Type B pancreatic cell (in vitro differentiated cells): ENCODE measurements at regions not wholly inside any gene's neighbourhood (a gene's known extent, or its start where the extent isn't known, plus 50 kb on each side); places are given as distances from the start of the nearest gene placed in this dataset.

Experiments used
- DNase-seq: peaks from one replicate; pipeline ENCODE4 v3.0.0; 2021; ENCODE audit warnings: mixed read lengths; ENCODE audit not compliant: unreplicated experiment; ENCODE audit errors: extremely low spot score
- H3K27ac Mint-ChIP-seq: 2 replicates; pipeline ENCODE4 v1.8.0; 2021; ENCODE audit warnings: mild to moderate bottlenecking, mixed read lengths
- H3K27me3 Mint-ChIP-seq: 2 replicates; pipeline ENCODE4 v1.8.0; 2021; ENCODE audit warnings: mixed read lengths
- H3K36me3 Mint-ChIP-seq: 2 replicates; pipeline ENCODE4 v1.8.0; 2021; ENCODE audit warnings: mixed read lengths
- H3K4me1 Mint-ChIP-seq: one replicate; pipeline ENCODE4 v1.8.0; 2021; ENCODE audit warnings: mixed read lengths; ENCODE audit not compliant: unreplicated experiment
- H3K4me3 Mint-ChIP-seq: 2 replicates; pipeline ENCODE4 v1.8.0; 2021; ENCODE audit warnings: mild to moderate bottlenecking, mixed read lengths
- H3K9me3 Mint-ChIP-seq: 2 replicates; pipeline ENCODE4 v1.8.0; 2021; ENCODE audit warnings: mixed read lengths
- CTCF ChIP-seq: fragments of 200-600 bp; sonication (generic); conservative IDR thresholded peaks from 2 replicates; pipeline ENCODE4 v1.5.0; 2021; ENCODE audit warnings: antibody characterized with exemption, mild to moderate bottlenecking

- Mint-ChIP-seq H3K4me3 (no peak overlapping the region), H3K36me3 (no peaks in the 10 kb centered on the region), H3K27ac (no peak overlapping the region), H3K4me1 (no peaks in the 10 kb centered on the region), H3K27me3 (peaks cover 8% of the 10 kb centered on the region), H3K9me3 (no peaks in the 10 kb centered on the region)
- no peak for DNase-seq
- TF ChIP-seq CTCF = no peak
These were observed 221.2 kb downstream of the TLE1 start for GRCh38 chr9:81468084-81468595.

GRCh38 chr9:81466981-81467380 is 222.4 kb downstream of the TLE1 start:
- Mint-ChIP-seq H3K4me3 (no peak overlapping the region), H3K9me3 (no peaks in the 10 kb centered on the region), H3K36me3 (no peaks in the 10 kb centered on the region), H3K27me3 (peaks cover 8% of the 10 kb centered on the region), H3K4me1 (no peaks in the 10 kb centered on the region), H3K27ac (no peak overlapping the region)
- TF ChIP-seq CTCF = no peak
- DNase-seq = no peak

GRCh38 chr9:81465468-81466011 is 223.8 kb downstream of the TLE1 start:
- no peak for TF ChIP-seq CTCF
- Mint-ChIP-seq H3K4me1 (peaks cover 10% of the 10 kb centered on the region), H3K27me3 (peaks cover 8% of the 10 kb centered on the region), H3K27ac (no peak overlapping the region), H3K9me3 (no peaks in the 10 kb centered on the region), H3K4me3 (no peak overlapping the region), H3K36me3 (no peaks in the 10 kb centered on the region)
- no peak for DNase-seq

- peaks cover 14% of the 10 kb centered on the region for H3K4me1 Mint-ChIP-seq
- no peak overlapping the region for H3K4me3 Mint-ChIP-seq
- TF ChIP-seq CTCF = no peak
- DNase-seq = no peak
- peaks cover 16% of the 10 kb centered on the region for H3K9me3 Mint-ChIP-seq
- no peak overlapping the region for H3K27ac Mint-ChIP-seq
- H3K36me3 Mint-ChIP-seq = no peaks in the 10 kb centered on the region
- peaks cover 3% of the 10 kb centered on the region for H3K27me3 Mint-ChIP-seq
These were observed 226.5 kb downstream of the TLE1 start for GRCh38 chr9:81462801-81463200.

GRCh38 chr9:81461196-81461595 is 228.2 kb downstream of the TLE1 start:
- H3K27ac Mint-ChIP-seq = no peak overlapping the region
- no peaks in the 10 kb centered on the region for H3K36me3 Mint-ChIP-seq
- peaks cover 3% of the 10 kb centered on the region for H3K27me3 Mint-ChIP-seq
- no peak overlapping the region for H3K4me3 Mint-ChIP-seq
- no peak for TF ChIP-seq CTCF
- no peak for DNase-seq
- peaks cover 19% of the 10 kb centered on the region for H3K4me1 Mint-ChIP-seq
- H3K9me3 Mint-ChIP-seq = peaks cover 16% of the 10 kb centered on the region

- no peak for TF ChIP-seq CTCF
- Mint-ChIP-seq H3K4me1 (peaks cover 19% of the 10 kb centered on the region), H3K27me3 (peaks cover 3% of the 10 kb centered on the region), H3K27ac (no peak overlapping the region), H3K9me3 (peaks cover 16% of the 10 kb centered on the region), H3K4me3 (no peak overlapping the region), H3K36me3 (no peaks in the 10 kb centered on the region)
- DNase-seq = no peak
These were observed 228.7 kb downstream of the TLE1 start for GRCh38 chr9:81460693-81461092.
